Activated effector memory CD4-positive, alpha-beta T cell treated with anti-CD3 and anti-CD28 coated beads, Interleukin-2, amount 50 U/mL, for 16 hours (primary cell): ENCODE measurements at regions not wholly inside any gene's neighbourhood (a gene's known extent, or its start where the extent isn't known, plus 50 kb on each side); places are given as distances from the start of the nearest gene placed in this dataset.
A peak's percentile ranks its signal among the peaks of the same experiment; 100 is the strongest.
"Not testable (repeated sequence)": the region's sequence is repeated elsewhere in the genome, so short reads cannot be mapped to it uniquely, and the experiment has no call there.

ENCODE experiments used
- DNase-seq: peaks from one replicate; pipeline ENCODE4 v3.0.0-alpha.2; 2020

DNA sequence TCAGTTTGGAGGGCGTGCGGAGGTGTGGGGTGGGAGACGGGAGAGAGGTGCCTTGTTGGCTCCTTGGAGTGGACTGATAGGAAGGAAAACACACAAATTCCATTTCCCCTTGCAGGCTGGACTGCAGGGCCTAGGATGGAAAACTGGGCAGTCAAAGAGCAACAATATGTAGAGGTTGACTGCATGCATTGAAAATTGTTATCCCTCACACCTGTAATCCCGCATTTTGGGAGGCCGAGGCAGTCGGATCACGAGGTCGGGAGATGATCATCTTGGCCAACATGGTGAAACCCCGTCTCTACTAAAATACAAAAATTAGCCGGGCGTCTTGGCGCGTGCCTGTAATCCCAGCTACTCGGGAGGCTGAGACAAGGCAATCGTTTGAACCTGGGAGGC lies 128.2 kb downstream of the PPIAL4G start:
- no peak for DNase-seq

DNA sequence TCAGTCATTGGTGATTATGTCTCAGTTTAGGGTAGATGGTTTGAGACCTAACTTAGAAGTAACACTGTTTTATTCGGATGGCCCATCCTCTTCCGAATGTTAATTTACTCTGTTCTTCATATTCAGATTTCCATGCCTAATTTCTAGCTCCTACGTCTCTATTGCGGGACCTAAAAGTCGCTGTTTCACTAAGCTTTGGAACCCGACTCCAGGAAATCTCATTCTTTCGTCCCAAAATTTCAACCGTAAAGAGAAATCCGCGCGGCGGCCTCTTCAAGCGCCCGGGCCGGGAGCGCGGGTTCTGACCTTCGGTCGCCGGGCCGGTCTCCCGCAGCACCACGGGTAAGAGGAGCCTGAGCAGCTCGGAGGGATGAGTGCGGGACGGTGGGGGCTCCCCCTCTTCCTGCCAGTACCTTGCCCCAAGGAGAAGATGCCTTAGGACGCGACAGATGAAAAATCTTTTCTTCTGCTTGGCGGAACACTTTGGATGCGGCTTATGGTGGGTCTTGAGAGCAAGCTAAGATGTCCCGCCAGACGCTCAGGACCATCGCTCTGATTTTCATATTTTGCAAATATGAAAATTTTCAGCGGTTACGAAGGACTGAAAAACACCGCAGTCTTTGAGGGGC lies 128.7 kb downstream of the PPIAL4G start:
- DNase-seq = no peak

DNA sequence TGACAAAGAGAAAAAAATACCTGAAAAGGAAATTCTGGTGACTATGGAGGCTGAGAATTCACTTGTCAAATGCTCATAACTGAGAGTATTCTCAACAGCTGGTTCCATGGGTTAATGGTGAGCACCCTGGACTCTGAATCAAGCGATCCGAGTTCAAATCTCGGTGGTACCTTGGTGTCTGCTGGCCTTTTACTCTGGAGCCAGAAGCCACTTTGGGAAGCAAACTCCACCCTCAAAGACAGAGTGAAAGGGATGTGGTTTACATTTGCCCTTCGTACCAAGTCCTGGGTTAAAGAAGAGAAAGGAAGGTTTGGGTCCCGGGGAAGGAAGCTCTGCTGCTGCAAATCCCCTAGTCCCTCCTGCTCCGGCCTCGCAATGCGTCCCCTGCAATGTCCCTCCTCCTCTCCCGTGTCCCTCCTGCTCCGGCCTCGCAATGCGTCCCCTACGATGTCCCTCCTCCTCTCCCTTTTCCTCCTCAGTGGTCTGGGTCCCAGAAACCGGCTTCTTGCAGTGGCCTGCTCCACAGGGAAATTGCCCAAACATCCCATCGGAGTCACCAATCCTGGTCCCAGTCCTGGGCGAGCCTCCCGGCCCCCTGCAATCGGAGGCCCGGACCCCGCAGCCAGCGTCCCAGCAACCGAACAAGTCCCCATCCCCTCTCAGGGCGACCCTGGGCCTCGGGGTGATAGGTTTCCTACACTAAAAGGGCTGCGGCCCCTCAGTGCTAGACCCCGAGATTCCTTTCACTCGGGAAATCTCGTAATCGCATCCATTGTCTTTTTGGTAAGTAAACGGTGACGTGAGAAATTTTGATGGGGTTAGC lies 129.4 kb downstream of the PPIAL4G start:
- DNase-seq = no peak

DNA sequence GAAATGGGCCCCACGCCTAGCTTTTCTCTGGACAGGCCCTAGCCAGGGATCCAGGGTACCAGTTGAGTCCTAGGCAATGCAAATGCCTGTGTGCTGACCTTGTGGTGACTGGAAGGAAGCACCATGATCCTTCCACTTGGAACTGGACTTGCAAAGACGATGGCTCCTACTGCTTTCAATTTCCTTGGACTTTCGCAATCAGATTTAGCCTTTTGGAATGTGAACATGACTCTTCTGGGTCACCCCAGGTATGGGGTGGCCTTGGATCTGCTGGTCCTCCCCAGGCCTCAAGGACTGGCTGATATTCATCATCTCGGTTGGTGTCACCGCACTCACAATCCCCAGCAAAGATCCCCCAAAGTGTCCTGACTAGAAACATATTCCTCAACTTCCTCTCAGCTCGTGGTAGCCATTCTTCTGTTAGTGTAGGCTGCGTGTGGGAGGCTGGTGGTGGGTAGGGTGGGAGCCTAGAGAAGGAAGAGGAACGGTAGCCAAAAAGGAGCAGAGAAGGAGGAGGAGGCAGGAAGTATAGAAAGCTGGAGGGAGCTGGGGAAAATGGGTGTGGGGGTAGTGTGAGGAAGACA lies 130.5 kb downstream of the PPIAL4G start:
- no peak for DNase-seq

DNA sequence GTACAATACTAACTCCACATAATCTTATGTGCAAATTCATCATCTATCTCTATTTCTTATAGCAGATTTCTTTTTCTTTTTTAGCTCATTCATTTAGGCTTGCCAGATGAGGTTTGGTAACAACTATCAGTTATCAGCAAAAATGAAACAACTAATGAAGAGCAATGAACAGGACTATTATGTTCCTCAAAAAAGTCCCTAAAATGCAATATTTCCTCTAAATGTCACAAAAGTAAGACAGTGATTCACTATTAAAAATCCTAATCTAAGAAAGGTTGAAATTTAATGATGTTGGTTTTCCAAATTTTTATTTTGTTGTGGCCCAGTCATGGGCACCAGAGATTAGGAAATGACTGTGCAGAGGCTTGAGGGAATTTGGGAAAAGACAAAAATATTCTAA lies 135.3 kb downstream of the PPIAL4G start:
- no peak for DNase-seq

DNA sequence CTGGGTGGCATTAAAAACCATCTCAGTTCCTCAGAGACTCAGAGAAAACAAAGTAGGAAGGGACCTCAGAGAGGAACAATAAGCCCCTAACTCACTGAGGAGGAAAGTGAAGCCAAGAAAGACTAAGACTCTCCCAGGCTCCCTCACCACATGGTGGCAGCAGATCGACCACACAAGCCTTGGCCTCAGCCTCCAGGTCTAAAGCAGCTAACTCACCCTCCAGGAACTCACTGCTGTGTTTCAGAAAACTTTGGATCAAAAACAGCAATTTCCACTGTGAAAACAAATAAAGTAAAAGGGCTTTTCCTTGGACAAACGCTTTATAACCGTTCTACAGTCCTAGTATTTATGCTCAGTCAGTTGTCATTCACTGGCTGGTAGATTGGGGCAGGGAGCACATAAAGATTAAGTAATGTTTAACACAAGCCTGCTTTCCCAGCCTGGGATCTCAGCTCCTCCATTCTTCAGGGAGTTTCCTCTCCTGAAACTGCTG lies 137.4 kb downstream of the PPIAL4G start:
- DNase-seq = peak; percentile 77

DNA sequence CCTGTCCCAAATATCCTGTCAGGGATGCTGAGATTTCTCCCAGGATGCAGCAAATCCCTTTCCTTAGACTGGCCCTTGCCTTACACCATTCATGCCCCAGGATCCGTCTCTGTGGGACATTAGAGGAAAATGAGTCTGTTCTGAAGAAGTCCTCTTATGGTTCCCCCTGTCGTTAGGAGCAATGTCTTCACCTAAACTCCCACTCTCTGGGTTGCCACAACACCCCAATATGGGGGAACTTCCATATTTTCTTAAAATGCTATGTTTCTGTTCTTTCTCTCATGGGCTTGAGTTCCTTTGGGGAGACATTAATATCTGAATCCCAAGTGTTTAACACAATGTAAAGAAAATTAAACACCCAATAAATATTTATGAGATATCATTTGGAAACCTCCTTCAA lies 138.5 kb downstream of the PPIAL4G start:
- DNase-seq = not testable (repeated sequence)

DNA sequence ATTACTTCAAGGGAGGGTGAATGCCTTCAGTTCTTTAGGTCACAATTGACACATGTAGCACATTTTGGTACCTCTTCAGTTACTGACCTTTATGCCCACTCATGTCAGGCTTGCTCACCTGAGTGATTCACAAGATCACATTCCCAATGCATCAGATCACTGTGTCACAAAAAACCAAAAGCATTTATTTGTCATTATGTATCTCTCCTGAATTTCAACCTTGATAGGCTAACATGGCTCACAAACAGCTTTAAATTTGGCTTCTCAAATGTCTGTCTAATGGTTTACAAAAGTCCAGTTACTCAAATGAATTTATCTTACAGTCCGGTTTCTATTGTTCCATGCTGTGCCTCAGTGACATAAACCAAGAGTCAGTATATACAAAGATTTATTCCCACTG lies 141.4 kb downstream of the PPIAL4G start:
- not testable (repeated sequence) for DNase-seq

DNA sequence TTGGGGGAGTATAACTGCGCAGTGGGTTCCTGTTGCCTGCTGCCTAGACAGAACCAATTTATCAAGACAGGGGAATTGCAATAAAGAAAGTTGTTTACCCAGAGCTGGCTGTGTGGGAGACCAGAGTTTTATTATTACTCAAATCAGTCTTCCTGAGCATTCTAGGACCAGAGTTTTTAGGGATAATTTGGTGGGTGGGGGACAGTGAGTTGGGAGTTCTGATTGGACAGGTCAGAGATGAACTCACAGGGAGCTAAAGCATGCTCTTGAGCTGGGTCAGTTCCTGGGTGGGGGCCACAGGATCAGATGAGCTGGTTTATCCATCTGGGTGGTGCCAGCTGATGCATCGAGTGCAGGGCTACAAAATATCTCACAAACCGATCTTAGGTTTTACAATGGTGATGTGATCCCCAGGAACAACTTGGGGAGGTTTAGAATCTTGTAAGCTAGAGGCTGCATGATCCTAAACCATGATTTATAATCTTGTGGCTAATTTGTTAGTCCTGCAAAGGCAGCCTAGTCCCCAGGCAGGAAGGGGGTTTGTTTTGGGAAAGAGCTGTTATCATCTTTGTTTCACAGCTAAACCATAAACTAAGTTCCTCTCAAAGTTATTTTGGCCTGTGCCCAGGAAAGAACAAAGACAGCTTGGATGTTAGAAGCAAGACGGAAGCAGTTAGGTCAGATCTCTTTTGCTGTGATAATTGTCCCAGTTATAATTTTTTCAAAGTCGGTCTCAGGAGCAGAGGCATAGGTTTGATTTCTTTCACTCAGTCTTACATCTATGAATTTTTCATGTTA lies 146.8 kb downstream of the PPIAL4G start:
- DNase-seq = not testable (repeated sequence)

DNA sequence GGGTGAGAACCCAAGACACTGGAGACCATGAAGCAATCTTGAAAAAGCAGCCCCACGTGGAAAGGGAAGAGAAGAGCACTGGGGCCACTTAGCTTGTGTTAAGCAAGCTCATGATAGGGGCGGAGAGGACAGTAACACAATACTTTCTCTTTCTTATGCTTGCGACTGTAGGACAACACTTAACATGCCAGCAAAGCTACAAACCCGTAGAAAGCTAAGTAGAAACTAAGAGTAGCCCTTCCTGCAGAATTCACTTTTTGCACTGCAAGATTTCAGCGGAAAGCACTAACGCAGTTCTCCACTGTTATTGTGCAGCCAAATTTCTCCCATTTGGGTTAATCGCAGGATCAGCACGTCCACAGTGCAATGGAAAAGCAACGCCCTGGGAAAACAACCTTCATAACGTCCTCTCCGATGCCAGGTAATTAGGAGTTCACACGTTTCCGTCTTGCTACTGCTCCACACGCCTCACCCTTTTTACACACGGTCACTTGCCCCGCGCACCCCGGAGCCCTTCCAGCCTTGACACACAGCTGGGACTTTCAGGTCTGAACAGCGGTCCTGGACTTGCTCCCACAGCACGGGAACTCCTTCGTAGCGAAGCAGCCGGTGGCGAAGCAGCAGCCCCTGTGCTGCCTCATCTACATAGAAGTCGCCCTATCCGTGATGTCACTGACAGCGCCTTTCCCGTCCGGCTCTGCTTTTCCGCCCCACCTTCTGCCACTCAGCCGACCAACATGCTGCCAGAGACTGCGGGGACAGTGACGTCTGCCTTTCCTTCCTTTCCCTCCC lies 148.6 kb downstream of the PPIAL4G start:
- DNase-seq = peak; percentile 89

DNA sequence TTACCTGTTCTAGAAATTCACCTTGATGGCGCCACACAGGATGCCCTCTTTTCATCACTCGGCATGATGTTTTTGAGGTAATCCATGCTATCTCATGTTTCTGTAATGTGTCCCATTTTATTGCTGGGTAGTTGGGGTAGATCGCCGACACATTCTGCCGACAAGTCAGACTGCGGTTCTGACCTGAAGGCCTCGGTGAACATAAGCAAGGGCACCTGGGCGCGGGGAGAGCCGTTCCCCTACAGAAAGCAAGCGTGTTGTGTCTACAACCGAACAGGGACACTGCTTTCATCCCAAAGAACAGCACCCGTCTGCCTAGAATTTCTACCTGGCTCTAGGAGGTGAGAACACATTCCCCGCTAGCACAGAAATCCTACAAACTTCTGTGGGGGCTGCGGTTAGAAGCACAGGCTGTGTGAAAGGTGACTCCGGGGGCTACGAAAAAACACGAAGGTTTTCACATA lies 149.2 kb downstream of the PPIAL4G start:
- no peak for DNase-seq

DNA sequence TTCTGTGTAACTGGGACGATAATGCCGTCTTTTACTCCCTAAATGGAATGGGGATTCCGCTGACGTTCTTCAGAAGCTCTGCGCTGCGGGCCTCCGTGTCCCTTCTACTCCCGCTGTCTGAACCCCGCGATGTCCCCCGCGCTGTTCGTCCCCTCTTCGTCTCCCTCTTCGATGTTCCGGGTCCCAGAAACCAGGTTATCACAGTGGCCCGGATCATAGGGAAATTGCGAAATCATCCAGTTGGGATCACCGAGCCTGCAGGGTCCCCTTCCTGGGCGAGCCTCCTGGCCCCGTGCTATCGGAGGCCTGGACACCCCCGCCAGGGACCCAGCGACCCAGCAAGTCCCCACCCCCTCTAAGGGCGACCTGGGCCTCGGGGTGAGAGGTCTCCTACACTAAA lies 154.2 kb downstream of the PPIAL4G start:
- DNase-seq = no peak

DNA sequence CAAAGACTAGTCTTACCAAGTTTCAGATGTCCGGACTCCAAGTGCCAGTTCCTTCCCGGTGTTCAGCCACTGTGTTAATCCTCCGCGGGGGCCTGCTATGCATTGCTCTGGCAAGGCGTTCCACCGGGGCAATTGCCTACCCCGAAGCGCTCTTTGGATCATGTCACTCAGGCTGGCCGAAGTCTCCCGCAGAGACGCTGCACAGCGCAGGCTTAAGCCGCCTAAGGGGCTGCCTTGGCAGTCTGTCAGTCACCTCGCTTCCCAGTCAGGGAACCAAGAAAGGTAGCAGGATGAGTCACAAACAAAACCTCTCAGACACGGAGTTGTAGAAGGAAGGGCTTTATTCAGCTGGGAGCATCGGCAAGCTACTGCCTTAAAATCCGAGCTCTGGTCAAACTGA lies 158.1 kb downstream of the PPIAL4G start:
- not testable (repeated sequence) for DNase-seq

DNA sequence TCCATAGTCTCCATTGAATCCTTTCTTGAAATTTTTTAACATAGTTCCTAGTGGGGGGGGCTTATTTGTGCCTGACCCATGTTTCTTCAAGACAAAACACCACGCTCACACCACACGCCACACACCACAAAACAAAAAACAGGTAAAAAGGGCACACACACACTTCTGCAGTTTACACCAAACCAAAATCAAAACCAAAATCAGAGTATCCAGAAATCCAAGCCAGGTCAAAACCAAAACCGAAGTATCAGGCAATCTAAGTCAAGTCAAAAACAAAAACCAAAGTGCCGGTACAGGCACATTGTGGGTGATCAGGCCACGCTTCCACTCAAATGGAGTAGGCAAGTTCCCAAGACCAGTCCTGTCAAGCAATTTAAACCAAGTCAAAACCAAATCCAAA lies 158.6 kb downstream of the PPIAL4G start:
- not testable (repeated sequence) for DNase-seq

DNA sequence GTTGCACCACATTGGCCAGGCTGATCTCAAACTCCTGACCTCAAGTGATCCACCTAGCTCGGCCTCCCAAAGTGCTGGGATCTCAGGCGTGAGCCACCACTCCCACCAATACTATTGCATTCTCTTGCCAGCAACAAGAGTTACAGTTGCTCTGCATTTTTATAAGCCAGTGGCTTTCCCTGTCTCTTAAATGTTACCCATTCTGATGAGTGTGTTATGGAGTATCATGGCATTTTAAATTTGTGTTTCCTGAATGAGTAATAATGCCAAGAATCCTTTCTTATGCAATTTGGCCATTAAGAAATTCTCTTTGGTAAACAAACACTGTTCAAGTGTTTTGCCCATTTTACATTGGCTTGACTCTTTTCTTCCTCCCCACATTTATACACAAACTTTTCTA lies 163.0 kb downstream of the PPIAL4G start:
- not testable (repeated sequence) for DNase-seq

DNA sequence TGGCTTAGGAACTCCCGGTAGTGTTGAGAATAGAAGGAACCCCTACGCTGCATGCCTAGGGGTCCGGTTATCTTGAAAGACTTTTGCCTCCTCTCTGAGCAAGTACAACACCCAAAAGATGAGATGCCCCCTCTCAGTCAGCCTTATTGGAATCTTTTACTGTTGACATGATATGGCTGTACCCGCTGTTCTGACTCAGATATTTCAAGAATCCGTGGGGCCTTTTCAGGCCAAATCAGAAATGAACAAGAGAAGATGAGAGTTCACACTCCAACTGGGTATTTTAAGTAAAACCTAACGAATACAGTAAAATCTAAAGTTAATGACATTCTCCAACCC lies 164.2 kb downstream of the PPIAL4G start:
- DNase-seq = no peak

DNA sequence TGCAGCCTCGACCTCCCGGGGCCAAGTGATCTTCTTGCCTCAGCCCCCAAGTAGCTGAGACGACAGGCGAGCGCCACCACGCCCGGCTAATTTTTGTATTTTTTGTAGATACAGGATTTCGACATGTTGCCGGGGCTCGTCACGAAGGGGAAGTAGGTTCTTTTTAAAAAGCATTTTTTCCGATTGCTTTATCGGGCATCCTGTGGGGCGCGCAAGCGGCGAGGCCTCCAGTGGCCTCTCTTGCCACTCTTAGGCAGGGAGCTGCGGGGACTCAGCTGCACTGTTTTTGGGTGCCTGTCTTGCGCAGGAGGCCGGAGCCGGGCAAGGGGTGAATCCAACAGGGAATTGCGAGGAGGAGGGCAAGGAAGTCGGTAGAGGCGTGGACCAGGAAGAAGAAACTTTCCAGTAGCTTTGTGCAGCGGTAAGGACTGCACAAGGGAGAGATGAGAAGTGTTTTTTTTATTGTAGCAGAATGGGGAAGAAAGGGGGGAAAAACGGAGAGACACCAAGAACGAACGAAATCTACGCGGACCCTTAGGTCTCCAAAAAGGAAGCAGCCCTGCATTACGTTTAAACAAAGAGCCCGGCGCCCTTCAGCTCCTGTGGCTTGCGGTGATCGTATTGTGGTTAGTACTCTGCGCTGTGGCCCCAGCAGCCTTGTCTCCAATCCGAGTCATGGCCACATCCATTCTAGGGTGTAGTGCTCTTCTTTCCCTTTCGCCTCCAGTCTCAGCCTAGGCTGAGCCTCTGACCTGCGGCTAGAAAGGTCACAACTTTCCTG lies 164.8 kb downstream of the PPIAL4G start:
- peak; percentile 80 for DNase-seq

DNA sequence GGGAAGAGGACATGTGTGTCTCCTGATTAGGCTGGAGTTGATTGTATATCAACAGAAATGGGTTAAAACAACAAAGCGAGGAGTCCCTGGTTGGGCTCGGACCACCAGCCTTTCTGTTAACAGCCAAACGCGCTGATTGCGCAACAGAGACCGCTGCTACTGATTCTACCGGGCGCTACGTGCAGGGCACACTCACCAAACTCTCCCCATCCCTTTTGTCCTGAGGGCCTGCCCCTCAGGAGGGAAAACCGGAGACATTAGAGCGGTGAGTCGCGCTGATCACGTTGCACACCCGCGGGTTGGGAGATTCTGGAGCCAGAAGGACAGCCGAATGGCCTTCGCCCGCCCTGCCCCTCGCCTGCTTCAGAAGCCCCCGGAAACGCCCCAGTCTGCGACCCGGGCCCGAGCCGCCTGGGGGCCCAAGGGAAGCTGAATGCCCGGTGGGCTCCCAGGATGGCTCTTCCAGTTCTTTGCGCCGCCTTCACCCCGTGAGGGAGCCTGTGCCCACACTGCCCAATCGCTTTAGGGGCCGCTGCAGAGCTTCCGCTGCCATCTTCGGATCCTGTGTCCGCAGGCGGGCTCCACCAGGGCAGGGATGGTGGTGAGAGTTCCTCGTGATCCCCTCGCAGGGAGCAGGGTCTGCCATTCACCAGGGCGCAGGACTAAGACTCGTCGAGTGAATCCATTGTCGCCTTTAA lies 165.4 kb upstream of the NBPF11 start:
- no peak for DNase-seq

DNA sequence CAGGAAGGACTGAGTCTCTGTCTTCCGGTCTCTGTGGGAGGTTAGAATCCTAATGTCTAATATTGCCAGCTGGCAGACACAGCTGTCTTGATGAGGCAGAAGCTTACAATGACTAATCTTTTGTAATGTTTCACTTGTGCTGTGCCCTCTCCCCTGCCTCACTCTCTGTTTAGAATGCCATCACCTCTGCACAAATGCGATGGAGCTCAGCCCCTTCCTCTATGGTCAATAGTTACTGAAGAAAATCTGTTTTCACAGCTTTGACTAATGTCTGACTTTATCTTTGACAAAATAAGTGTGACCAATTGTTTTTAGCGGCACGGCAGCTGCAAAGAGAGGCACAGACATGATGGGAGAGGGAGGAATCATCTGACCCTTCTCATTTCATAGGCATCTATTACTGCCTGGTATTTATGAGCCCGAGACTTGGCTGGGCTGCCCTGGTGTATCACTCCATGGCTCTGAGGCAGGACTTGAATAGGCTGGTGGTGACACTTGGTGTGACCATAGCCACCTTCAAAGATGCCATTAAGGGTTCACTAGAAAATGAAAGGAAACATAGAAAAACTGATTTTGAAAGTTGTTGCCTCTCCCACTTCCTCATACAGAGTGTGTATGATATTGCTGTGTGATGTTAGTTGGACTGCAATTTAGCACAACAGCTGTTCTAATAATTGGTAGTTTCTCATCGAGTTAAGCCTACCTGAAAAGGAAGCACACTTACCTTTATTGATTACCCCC lies 163.2 kb upstream of the NBPF11 start:
- DNase-seq = no peak

DNA sequence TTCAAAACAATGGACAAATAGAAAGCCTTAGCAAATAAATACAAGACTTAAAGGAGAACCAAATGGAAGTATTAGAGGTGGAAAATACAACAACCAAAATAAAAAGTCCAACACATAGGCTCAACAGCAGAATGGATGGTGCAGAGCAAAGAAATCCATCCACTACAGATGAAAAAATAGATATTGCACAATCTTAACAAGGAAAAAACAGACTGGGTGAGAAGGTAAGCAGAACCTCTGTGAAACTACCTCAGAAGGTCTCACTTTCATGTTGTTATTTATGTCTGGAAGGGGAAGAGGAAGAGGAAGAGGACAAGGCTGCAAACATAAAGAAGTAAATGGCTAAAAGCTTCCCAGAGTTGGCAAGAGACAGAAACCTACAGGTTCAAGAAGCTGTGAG lies 158.7 kb upstream of the NBPF11 start:
- DNase-seq = no peak
